ENCODE measurements at regions not wholly inside any gene's neighbourhood (a gene's known extent, or its start where the extent isn't known, plus 50 kb on each side); places are given as distances from the start of the nearest gene placed in this dataset.

GRCh38 chr15:95261546-95261945 is 1030.2 kb downstream of the MCTP2 start (continued):
- TF ChIP-seq ZNF576 (CRISPR knock-in tag; IDR thresholded peaks at IDR 0.05) (no peak), REXO4 (CRISPR knock-in tag; IDR thresholded peaks at IDR 0.05; ENCODE audit: borderline replicate concordance) (no peak), SALL2 (CRISPR knock-in tag; IDR thresholded peaks at IDR 0.05) (no peak), ATF3 (CRISPR knock-in tag; IDR thresholded peaks at IDR 0.05) (no peak), ZNF546 (CRISPR knock-in tag; conservative IDR thresholded peaks at IDR 0.05) (no peak), ZNF788 (CRISPR knock-in tag; IDR thresholded peaks at IDR 0.05; ENCODE audit: borderline replicate concordance) (no peak)

- ChIA-PET CTCF (ENCODE audit: low intra/inter-chr PET ratio, low total read pairs) (no interaction called here), POLR2A (no interaction called here)
- 24% methylated on average over 6 of the region's 6 CpGs for WGBS (ENCODE audit: low lambda C conversion rate)
These were observed 1030.6 kb downstream of the MCTP2 start for GRCh38 chr15:95261968-95262367.

More at GRCh38 chr15:95261968-95262367, 1030.6 kb downstream of the MCTP2 start:
- no peaks in the 10 kb centered on the region for H3K79me2 ChIP-seq (ENCODE audit: insufficient read depth, low read length)
- in situ Hi-C loops (cut with HindIII; ENCODE audit: extremely low pct_ligation_motif_present, low pct_unique_long_range_greater_than_20kb) (loop anchor here (10.0 to 25.0 kb wide), 2 partner anchors 1075 to 1973 kb away; partner anchors contain the start of gene NR2F2), intact Hi-C loops (cut with micrococcal nuclease; ENCODE audit: unreplicated experiment) (no loop called here)
- DNase-seq (ENCODE audit: low spot score): no peak
- no peaks in the 10 kb centered on the region for H3K4me1 ChIP-seq (ENCODE audit: insufficient read depth, low read length)
- no peak overlapping the region for H3K4me2 ChIP-seq (ENCODE audit: low read depth, low read length)
- H3K27ac ChIP-seq (ENCODE audit: extremely low read length, insufficient read depth, low read length): no peak overlapping the region
- H4K20me1 ChIP-seq (ENCODE audit: insufficient read depth, low read length): no peaks in the 10 kb centered on the region
- no peak for TF ChIP-seq BORCS8-MEF2B (CRISPR knock-in tag; IDR thresholded peaks at IDR 0.05)
- TF ChIP-seq ZNF30 (CRISPR knock-in tag; IDR thresholded peaks at IDR 0.05): no peak
- TF ChIP-seq HMG20A (CRISPR knock-in tag; IDR thresholded peaks at IDR 0.05; ENCODE audit: borderline replicate concordance): no peak
- no peak for TF ChIP-seq KDM1A (CRISPR knock-in tag; IDR thresholded peaks at IDR 0.05)
- TF ChIP-seq ZNF253 (CRISPR knock-in tag; IDR thresholded peaks at IDR 0.05; ENCODE audit: borderline replicate concordance): no peak
- no peak for TF ChIP-seq TRAFD1 (CRISPR knock-in tag; IDR thresholded peaks at IDR 0.05; ENCODE audit: borderline replicate concordance)
- no peak for TF ChIP-seq ZNF335 (CRISPR knock-in tag; IDR thresholded peaks at IDR 0.05)
- no peak for TF ChIP-seq CBX2 (IDR thresholded peaks at IDR 0.05; ENCODE audit: low read depth, low read length)
- TF ChIP-seq CBX2 (CRISPR knock-in tag; IDR thresholded peaks at IDR 0.05; ENCODE audit: low read depth): no peak
- 0 out of 2 replicates have a peak, but pooled peaks cover under 1% of the 10 kb centered on the region for H3K9me3 ChIP-seq (ENCODE audit: low read length)
- no peak overlapping the region for H3K9ac ChIP-seq (ENCODE audit: insufficient read depth, low read depth, low read length)
- no peak for ATAC-seq
- no peak overlapping the region for H3K4me3 ChIP-seq (replicated peaks in 1 of 3; ENCODE audit: insufficient read depth in 1 of 3, low read depth in 2 of 3, low read length in 3 of 3)
- no peak overlapping the region for H2AFZ ChIP-seq (ENCODE audit: low read length)
- no peaks in the 10 kb centered on the region for H3K36me3 ChIP-seq (replicated peaks in 1 of 2; ENCODE audit: control insufficient read depth in 1 of 2, insufficient read depth in 2 of 2, low read length in 2 of 2)
- no peaks in the 10 kb centered on the region; a peak in 1 of 5 replicates for H3K27me3 ChIP-seq (ENCODE audit: control insufficient read depth in 1 of 2, insufficient read depth in 2 of 2, low read length in 2 of 2)
- no TSS peak for BruUV-seq (replicated peaks)
- no peak for FAIRE-seq
